Fibroblast of mammary gland (primary cell): ENCODE measurements at regions not wholly inside any gene's neighbourhood (a gene's known extent, or its start where the extent isn't known, plus 50 kb on each side); places are given as distances from the start of the nearest gene placed in this dataset.

Experiments
- DNase-seq: peaks from one replicate; pipeline ENCODE4 v3.0.0-alpha.2; 2010; ENCODE audit warnings: low read depth
- H3K4me3 ChIP-seq: 2 replicates; pipeline ENCODE4 v1.5.1; 2011; ENCODE audit warnings: low read depth, mild to moderate bottlenecking, low read length, moderate library complexity; ENCODE audit not compliant: control insufficient read depth
- CTCF ChIP-seq: conservative IDR thresholded peaks from 2 replicates; pipeline ENCODE4 v1.5.1; 2011; ENCODE audit warnings: low read depth, low read length, inconsistent platforms; ENCODE audit not compliant: control insufficient read depth, insufficient read depth

GRCh38 chr2:21467910-21468309 is 344.1 kb downstream of the TDRD15 start:
- no peak for TF ChIP-seq CTCF
- no peak for DNase-seq
- no peak overlapping the region for H3K4me3 ChIP-seq

DNA sequence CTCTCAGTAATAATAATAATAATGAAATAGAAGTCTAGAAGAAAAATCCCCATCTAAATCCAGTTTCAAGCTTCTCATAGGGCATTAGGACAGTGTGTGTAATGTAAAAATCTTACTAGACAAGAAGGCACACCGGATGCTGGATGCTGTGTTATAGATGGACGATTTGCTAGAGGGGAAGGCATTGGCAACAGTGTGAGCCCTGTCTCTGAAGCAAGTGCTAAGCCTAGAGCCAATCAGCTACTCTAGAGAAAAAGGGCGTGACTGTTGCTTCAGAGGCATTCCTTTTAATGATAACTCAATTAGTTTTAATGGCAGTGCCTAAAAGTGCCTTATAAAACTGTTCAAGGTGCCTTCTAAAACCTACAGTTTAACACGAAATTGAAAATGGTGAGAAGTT is 344.9 kb downstream of the TDRD15 start:
- H3K4me3 ChIP-seq, result no peak overlapping the region
- no peak for DNase-seq
- TF ChIP-seq CTCF, result no peak

- no peak overlapping the region for H3K4me3 ChIP-seq
- DNase-seq, result no peak
- TF ChIP-seq CTCF, result no peak
These were observed 345.4 kb downstream of the TDRD15 start for GRCh38 chr2:21469158-21469557.

DNA sequence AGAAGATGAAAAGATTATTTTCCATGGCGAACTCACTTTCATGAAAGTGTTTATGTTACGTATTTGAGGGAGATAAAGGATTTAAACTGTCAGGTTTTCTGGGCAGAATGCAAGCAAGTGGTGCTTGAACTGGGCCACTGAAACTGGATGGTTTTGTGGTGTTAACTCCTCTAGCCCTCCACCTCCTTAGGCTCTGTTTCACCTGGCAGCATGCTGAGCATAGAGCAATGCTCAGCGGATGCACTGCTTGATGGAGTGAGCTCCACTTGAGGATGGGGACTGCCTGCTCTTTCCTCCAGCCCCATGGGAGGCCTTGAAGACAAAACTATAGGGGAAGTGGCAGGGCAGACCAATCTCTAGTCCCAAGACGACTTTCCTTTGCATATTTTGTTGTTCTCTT is 345.8 kb downstream of the TDRD15 start:
- DNase-seq, result no peak
- TF ChIP-seq CTCF, result no peak
- H3K4me3 ChIP-seq, result no peak overlapping the region

DNA sequence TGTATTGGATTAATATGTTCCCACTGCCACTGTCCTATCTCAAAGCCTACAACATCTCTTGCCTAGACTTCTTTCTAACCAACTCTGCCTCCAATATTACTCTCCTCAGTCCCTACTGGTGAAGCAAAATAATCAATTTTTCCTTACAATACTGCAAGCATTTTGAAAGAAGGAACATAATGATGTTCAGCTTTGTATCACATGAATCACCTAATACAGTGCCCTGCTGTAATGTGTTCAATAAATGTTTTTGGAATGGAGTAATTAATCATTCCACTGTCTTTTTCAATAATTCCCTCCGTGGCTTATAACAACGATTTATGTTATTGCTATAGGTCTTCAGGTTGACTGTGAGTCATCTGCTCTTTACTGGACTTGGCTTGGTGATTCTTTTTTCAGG is 356.4 kb downstream of the TDRD15 start:
- TF ChIP-seq CTCF, result no peak
- DNase-seq, result no peak
- no peak overlapping the region for H3K4me3 ChIP-seq

DNA sequence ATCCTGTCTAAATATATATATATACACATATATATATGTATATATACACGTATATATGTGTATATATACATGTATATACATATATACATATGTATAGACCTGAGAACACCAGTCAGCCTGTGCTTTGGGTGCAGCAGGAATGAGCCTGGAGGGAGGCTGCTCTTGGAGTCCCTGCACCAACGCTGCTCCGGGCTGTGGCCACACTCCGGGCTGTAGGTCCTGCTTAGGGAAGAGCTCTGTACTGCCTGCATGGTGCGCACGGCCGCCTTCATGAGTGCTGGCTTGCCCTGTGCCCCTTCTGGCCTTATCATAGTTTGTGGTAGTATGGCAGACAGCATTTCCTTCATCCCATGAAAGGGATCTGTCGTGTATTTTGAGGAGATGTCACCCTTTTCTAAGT is 360.9 kb downstream of the TDRD15 start:
- DNase-seq, result no peak
- TF ChIP-seq CTCF, result no peak

DNA sequence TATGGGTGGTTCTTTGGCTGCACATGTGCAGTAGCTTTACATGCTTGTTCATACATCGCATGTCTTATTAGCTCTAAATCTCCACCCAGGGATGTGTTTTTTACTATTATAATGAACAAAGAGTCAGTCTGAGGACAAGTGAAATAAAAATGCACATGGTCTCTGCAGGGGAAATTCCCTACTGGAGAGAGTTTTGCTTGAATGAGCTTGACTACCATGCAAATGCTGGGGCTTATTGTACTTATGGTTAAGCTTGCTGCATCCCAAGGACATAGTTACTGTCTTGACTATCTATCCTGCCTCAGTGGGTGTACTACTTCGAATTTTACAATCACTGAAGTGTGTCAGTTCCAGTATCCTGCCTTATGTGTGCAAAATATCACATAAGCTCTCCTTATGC is 362.7 kb downstream of the TDRD15 start:
- TF ChIP-seq CTCF, result no peak
- no peak overlapping the region for H3K4me3 ChIP-seq

More for the DNA sequence above, 360.9 kb downstream of the TDRD15 start:
- H3K4me3 ChIP-seq, result no peak overlapping the region

More for the DNA sequence above, 362.7 kb downstream of the TDRD15 start:
- no peak for DNase-seq
